WERI-Rb-1 (cell line): ENCODE measurements at regions not wholly inside any gene's neighbourhood (a gene's known extent, or its start where the extent isn't known, plus 50 kb on each side); places are given as distances from the start of the nearest gene placed in this dataset.
"Not testable (repeated sequence)": the region's sequence is repeated elsewhere in the genome, so short reads cannot be mapped to it uniquely, and the experiment has no call there.

Experiments
- DNase-seq: peaks from one replicate; pipeline ENCODE4 v3.0.0-alpha.2; 2020
- H3K27ac ChIP-seq: fragments of 250-450 bp; sonication (Bioruptor Pico); 2 replicates; pipeline ENCODE4 v1.5.1; 2020; ENCODE audit warnings: mild to moderate bottlenecking, moderate library complexity
- H3K27me3 ChIP-seq: fragments of 250-450 bp; sonication (Bioruptor Pico); 2 replicates; pipeline ENCODE4 v1.5.1; 2021; ENCODE audit warnings: mild to moderate bottlenecking, low read depth, moderate library complexity; ENCODE audit not compliant: insufficient read depth, severe bottlenecking
- H3K36me3 ChIP-seq: fragments of 250-450 bp; sonication (Bioruptor Pico); 2 replicates; pipeline ENCODE4 v1.5.1; 2020; ENCODE audit warnings: mild to moderate bottlenecking, moderate library complexity
- H3K4me3 ChIP-seq: 2 replicates; pipeline ENCODE4 v1.5.1; 2011; ENCODE audit warnings: low read depth, mild to moderate bottlenecking, control low read depth, low read length
- H3K9me3 ChIP-seq: fragments of 250-450 bp; sonication (Bioruptor Pico); 2 replicates; pipeline ENCODE4 v1.5.1; 2021; ENCODE audit warnings: mild to moderate bottlenecking, moderate library complexity; ENCODE audit not compliant: severe bottlenecking
- TF ChIP-seq, protein P1 (sequence below): IDR thresholded peaks from 2 replicates; pipeline ENCODE4 v1.5.1; 2011; ENCODE audit warnings: low read depth, mild to moderate bottlenecking, control low read depth, inconsistent platforms, low read length

DNA sequence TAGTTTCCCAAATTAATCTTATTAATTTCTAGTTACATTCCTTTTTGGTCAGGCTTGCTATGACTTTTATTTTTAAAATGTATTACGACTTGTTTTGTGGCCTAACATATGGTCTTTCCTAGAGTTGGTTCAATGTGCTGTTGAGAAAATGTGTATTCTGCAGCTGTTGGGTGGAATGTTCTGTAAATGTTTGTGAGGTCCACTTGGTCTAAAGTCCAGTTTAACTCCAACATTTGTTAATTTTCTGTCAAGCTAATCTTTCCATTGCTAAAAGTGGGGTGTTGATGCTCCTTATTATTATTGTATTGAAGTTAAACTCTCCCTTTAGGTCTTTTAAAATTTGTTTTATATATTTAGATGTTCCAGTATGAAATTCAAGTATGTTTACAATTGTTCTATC, 1010.8 kb upstream of the EDIL3 start:
- TF ChIP-seq, protein P1, sequence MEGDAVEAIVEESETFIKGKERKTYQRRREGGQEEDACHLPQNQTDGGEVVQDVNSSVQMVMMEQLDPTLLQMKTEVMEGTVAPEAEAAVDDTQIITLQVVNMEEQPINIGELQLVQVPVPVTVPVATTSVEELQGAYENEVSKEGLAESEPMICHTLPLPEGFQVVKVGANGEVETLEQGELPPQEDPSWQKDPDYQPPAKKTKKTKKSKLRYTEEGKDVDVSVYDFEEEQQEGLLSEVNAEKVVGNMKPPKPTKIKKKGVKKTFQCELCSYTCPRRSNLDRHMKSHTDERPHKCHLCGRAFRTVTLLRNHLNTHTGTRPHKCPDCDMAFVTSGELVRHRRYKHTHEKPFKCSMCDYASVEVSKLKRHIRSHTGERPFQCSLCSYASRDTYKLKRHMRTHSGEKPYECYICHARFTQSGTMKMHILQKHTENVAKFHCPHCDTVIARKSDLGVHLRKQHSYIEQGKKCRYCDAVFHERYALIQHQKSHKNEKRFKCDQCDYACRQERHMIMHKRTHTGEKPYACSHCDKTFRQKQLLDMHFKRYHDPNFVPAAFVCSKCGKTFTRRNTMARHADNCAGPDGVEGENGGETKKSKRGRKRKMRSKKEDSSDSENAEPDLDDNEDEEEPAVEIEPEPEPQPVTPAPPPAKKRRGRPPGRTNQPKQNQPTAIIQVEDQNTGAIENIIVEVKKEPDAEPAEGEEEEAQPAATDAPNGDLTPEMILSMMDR, result no peak
- Histone ChIP-seq H3K9me3 (no peaks in the 10 kb centered on the region), H3K27me3 (no peaks in the 10 kb centered on the region), H3K4me3 (no peak overlapping the region), H3K27ac (no peak overlapping the region), H3K36me3 (no peaks in the 10 kb centered on the region)
- no peak for DNase-seq

DNA sequence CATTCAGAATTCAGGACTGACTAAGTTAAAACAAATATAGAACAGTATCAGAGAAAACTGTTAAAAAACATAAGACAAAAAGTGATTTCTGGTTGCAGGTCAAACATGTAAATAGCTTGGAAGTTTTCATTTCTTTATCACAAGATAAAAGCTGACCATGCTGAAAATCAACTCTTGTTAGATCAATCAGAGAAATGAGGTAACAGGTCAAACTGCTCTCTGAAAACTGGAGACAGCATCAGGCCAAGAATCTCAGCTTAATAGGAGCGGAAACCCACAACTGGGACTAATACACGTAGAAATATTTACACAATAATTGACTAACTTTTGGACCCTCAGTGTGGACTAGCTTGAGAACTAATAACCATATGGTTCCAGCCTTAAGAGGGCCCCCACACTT, 1012.8 kb upstream of the EDIL3 start:
- H3K36me3 ChIP-seq, result no peaks in the 10 kb centered on the region

DNA sequence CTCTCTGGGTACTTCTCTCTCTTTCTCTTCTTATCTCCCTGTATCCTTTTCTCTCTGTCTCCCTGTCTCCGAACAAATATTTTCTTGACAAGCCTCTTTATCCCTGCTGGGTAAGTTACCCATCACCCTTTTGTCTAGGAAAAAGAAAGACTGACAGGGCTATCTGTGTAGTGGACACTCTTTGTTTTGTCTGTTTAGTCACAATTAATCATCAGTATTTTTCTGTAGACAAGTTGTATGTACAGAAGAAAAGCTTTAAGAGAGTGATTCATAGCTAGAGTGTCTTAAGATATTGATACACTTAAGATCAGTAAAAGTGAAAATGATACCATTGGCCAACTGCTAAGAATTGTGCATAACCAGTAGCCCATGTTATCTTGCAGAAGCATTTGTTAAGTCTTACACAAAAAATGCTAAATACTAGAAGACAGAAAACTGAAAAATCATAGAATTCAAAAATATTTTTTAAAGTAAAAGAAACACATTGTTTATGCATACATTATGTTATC, 1043.8 kb upstream of the EDIL3 start:
- H3K27me3 ChIP-seq, result no peaks in the 10 kb centered on the region
- TF ChIP-seq, protein P1, result no peak
- H3K4me3 ChIP-seq, result no peak overlapping the region
- DNase-seq, result no peak
- H3K27ac ChIP-seq, result no peak overlapping the region
- H3K36me3 ChIP-seq, result no peaks in the 10 kb centered on the region
- H3K9me3 ChIP-seq, result no peaks in the 10 kb centered on the region

More for the DNA sequence above, 1012.8 kb upstream of the EDIL3 start:
- H3K9me3 ChIP-seq, result no peaks in the 10 kb centered on the region
- H3K27me3 ChIP-seq, result no peaks in the 10 kb centered on the region
- no peak overlapping the region for H3K27ac ChIP-seq
- no peak overlapping the region for H3K4me3 ChIP-seq
- DNase-seq, result no peak
- TF ChIP-seq, protein P1, result no peak

DNA sequence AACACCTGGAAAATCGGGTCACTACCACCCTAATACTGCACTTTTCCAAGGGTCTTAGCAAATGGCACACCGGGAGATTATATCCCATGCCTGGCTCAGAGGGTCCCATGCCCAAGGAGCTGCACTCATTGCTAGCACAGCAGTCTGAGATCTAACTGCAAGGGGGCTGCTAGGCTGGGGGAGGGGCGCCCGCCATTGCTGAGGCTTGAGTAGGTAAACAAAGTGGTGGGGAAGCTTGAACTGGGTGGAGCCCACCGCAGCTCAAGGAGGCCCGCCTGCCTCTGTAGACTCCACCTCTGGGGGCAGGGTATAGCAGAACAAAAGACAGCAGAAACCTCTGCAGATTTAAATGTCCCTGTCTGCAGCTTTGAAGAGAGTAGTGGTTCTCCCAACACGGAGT, 1047.0 kb upstream of the EDIL3 start:
- not testable (repeated sequence) for H3K27me3 ChIP-seq, H3K27ac ChIP-seq, H3K4me3 ChIP-seq, H3K36me3 ChIP-seq, DNase-seq, H3K9me3 ChIP-seq

DNA sequence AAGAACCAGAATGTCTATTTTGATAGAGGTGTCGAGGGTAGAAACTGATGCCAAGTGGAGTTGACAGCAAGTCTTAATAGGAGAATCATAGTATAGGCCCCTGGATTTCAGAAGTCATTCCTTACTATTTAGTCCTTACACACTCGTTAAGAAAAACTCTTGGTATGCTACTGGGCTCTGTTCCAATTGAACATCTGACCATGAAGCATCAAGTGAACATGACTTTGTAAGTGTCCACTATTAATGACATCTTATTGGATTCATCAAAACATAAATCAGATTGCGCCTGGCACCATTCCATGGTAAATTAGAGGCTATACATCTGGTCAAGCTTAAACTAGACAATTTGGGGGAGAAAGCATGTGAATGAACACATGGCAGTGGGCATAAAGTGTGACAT, 1056.5 kb upstream of the EDIL3 start:
- H3K36me3 ChIP-seq, result no peaks in the 10 kb centered on the region
- H3K4me3 ChIP-seq, result no peak overlapping the region
- H3K9me3 ChIP-seq, result no peaks in the 10 kb centered on the region
- no peak for DNase-seq
- H3K27me3 ChIP-seq, result no peaks in the 10 kb centered on the region
- TF ChIP-seq, protein P1, result no peak
- H3K27ac ChIP-seq, result no peak overlapping the region

DNA sequence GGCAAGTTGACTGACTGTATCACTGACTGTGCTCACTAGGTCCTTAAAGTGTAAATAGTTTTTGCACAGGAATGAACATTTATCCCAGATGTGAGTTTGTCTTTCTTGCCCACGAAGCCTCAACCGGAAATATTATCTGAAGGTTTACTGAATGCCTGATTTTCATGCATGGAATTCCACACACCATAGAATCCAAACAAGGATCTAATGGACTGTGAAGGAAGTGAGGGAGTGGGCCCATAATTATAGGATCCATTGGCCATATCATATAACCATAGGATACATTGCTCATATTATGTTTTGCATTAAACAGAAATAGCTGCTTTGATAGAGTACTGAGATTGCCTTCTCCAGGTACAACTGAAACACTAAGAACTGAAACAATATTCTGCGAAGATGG, 1057.2 kb upstream of the EDIL3 start:
- Histone ChIP-seq H3K4me3 (no peak overlapping the region), H3K27ac (no peak overlapping the region), H3K27me3 (no peaks in the 10 kb centered on the region), H3K36me3 (no peaks in the 10 kb centered on the region), H3K9me3 (no peaks in the 10 kb centered on the region)
- TF ChIP-seq, protein P1, result no peak
- DNase-seq, result no peak
